ENCODE measurements at regions not wholly inside any gene's neighbourhood (a gene's known extent, or its start where the extent isn't known, plus 50 kb on each side); places are given as distances from the start of the nearest gene placed in this dataset.
"Not testable (repeated sequence)": the region's sequence is repeated elsewhere in the genome, so short reads cannot be mapped to it uniquely, and the experiment has no call there.

- no peak for DNase-seq
These were observed 113.0 kb upstream of the SPACA7 start for GRCh38 chr13:112263152-112263551.

GRCh38 chr13:112267660-112268059 lies 108.5 kb upstream of the SPACA7 start:
- DNase-seq = no peak

- no peak for DNase-seq
These were observed 105.2 kb upstream of the SPACA7 start for GRCh38 chr13:112270951-112271350.

GRCh38 chr13:112286733-112287132 lies 89.4 kb upstream of the SPACA7 start:
- DNase-seq = not testable (repeated sequence)

GRCh38 chr13:112320303-112320702 lies 55.9 kb upstream of the SPACA7 start:
- no peak for DNase-seq

GRCh38 chr13:112322557-112322956 lies 53.6 kb upstream of the SPACA7 start:
- no peak for DNase-seq

GRCh38 chr13:112324116-112324515 lies 52.0 kb upstream of the SPACA7 start:
- no peak for DNase-seq

GRCh38 chr13:112325142-112325808 lies 50.9 kb upstream of the SPACA7 start:
- DNase-seq = no peak

- no peak for DNase-seq
These were observed 50.1 kb upstream of the SPACA7 start for GRCh38 chr13:112325920-112326645.

Data from left kidney (tissue), 1 donor.